HG02970 (cell line): ENCODE measurements at regions not wholly inside any gene's neighbourhood (a gene's known extent, or its start where the extent isn't known, plus 50 kb on each side); places are given as distances from the start of the nearest gene placed in this dataset.
"Not testable (repeated sequence)": the region's sequence is repeated elsewhere in the genome, so short reads cannot be mapped to it uniquely, and the experiment has no call there.

ENCODE experiments used
- ATAC-seq: cut with Tn5 transposase; IDR thresholded peaks from one replicate; pipeline ENCODE4 v1.9.1; 2021; ENCODE audit warnings: mild to moderate bottlenecking, moderate library complexity, moderate number of reproducible peaks; ENCODE audit not compliant: unreplicated experiment, low FRiP score

DNA sequence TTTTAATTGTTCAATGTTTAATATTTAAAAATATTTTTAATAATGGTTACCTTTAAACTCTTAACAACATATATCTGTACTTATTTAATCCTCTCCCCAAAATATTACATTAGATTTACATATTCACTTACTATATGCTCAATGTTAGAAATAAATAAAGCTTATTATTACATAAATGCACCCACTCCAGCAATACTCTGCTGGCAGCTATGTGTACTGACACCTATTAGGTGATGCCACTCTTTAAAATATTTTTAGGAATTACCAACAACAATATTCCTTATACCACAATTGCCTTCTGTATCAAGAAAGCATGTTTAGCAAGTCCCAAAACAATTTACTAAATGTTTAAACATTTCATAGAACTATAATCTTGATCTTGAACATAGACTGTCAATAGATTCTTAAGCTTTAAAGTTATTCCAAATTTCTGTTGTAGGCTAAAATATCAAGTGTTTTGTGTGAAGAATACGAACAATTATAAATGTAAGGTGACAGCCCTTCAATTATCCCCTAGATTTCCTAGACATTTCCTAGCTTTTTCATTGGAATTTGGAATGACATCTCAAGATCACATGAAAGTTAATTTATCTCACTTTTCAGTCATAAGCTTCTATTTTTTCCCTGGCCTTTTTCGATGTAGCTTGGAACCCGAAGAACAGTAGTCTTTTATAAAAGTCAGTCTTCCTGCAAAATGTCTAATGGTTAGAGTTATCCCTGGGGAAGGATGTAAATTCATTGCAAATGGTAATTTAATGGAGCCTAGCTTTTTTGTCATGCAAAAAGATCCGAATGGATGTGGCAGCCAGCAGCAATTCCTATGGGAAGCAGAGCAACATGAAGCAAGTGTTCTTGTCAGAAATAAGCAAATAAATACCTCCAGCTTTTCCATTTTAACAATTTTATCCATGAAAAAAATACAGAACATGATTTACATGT lies 907.5 kb upstream of the ATXN7L3B start:
- no peak for ATAC-seq

GRCh38 chr12:73632191-73632590 lies 905.4 kb upstream of the ATXN7L3B start:
- no peak for ATAC-seq

- no peak for ATAC-seq
Observed at GRCh38 chr12:73632661-73633060, 905.0 kb upstream of the ATXN7L3B start.

GRCh38 chr12:73639397-73639796 lies 898.2 kb upstream of the ATXN7L3B start:
- ATAC-seq, result not testable (repeated sequence)

GRCh38 chr12:73656375-73656774 lies 881.3 kb upstream of the ATXN7L3B start:
- ATAC-seq, result no peak

- ATAC-seq, result no peak
Observed at GRCh38 chr12:73659802-73660201, 877.8 kb upstream of the ATXN7L3B start.

DNA sequence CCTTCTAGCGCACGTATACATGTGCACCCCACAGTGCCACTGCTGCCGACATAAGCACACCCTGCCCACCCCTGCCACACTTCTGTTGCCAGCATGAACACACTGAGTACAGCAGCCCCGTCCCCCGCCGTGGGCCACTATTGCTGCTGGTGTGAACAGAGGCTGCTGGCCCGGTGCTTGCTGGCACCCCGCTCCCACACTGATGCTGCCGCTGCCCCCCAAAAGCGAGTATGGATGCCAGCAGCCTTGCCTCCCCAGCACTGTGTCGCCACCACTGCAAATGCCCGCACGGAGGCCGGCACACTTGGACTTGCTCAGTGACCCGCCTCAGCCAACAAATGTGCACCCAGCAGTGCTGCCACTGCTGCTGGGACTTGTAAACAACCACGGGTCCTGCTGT lies 872.4 kb upstream of the ATXN7L3B start:
- no peak for ATAC-seq

DNA sequence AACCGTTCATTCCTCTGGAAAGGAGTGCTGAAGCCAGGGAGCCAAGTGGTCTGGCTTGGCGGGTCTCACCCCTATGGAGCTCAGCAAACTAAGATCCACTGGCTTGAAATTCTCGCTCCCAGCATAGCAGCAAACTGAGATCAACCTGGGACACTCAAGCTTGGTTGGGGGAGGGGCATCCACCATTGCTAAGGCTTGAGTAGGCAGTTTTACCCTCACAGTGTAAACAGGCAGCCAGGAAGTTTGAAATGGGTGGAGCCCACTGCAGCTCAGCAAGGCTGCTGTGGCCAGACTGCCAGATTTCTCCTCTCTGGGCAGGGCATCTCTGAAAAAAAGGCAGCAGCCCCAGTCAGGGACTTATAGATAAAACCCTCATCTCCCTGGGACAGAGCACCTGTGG lies 866.1 kb upstream of the ATXN7L3B start:
- ATAC-seq, result not testable (repeated sequence)

GRCh38 chr12:73677520-73678291 lies 859.9 kb upstream of the ATXN7L3B start:
- ATAC-seq, result no peak

- ATAC-seq, result no peak
Observed at GRCh38 chr12:73678335-73678734, 859.3 kb upstream of the ATXN7L3B start.

DNA sequence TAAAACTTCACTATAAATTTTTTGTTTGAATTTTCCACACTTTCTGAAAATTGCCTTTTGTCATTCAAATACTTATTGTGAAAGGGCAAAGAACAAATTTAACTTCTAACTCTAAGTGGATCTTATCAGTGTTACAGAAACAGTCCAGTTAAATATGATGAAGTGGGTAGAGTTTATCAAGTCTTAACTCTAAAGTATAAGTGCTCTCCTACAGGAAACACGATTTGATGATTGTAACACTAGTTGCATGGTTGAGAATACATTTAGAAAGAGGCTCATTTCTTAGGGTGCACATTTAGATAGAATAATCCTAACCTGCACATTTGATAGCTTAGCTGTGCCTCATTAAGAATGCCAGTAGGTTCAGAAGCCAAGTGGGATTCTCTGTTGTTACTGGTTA lies 838.3 kb upstream of the ATXN7L3B start:
- no peak for ATAC-seq

DNA sequence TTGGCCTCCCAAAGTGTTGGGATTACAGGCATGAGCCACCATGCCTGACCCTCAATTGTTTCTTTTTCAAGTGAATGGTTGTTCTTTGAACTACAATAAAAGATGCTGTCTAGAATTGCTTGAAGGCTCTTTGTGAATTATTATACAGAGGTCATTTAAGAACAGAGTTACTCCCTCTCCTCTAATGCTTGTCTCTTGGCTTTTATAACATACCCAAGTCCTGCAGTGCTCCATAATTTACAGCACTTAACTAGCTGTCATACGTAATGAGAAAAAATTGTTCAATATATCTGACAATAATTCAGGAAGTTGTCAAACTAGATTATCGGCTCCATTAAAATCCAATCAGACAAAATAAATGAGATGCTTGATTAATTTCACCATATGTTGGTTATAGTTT lies 823.0 kb upstream of the ATXN7L3B start:
- no peak for ATAC-seq

- ATAC-seq, result not testable (repeated sequence)
Observed at GRCh38 chr12:73716143-73716542, 821.5 kb upstream of the ATXN7L3B start.

- ATAC-seq, result no peak
Observed at GRCh38 chr12:73719223-73719622, 818.4 kb upstream of the ATXN7L3B start.

DNA sequence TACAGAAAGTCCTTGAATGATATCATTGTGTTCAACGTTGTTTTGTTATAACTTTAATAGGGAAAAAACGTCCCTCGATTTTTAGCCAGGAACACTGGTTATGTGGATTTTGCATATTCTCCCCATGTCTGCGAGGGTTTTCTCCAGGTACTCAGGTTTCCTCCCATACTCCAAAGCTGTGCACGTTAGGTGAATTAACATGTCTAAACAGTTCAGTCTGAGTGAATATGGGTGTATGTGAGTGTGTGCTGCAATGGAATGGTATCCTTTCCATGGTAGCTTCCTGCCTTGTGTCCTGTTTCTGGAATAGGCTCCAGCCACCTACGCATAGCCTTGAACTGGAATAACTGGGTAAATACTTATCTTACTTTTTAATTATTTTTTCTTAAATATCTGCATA lies 810.8 kb upstream of the ATXN7L3B start:
- ATAC-seq, result no peak

GRCh38 chr12:73731658-73732057 lies 806.0 kb upstream of the ATXN7L3B start:
- no peak for ATAC-seq

- ATAC-seq, result no peak
Observed at GRCh38 chr12:73769337-73769736, 768.3 kb upstream of the ATXN7L3B start.

DNA sequence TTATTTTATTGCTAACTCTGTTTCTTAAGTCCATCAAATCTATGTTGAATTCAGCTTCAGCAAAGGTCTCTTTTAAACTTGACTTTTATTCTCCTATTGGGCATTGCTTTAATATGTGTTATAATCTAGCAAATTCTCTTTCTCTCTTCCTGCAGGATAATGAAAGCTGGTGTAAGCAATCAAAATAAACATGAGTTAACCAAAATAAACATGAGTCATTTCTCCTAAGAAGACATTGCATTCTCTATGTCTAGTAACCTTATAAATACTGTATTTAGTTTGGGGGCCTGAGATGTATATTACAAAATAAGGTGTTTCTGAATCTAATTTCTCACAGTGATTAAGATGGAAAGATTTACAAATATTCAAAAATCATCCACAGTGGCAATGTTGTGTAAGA lies 739.1 kb upstream of the ATXN7L3B start:
- ATAC-seq, result no peak

DNA sequence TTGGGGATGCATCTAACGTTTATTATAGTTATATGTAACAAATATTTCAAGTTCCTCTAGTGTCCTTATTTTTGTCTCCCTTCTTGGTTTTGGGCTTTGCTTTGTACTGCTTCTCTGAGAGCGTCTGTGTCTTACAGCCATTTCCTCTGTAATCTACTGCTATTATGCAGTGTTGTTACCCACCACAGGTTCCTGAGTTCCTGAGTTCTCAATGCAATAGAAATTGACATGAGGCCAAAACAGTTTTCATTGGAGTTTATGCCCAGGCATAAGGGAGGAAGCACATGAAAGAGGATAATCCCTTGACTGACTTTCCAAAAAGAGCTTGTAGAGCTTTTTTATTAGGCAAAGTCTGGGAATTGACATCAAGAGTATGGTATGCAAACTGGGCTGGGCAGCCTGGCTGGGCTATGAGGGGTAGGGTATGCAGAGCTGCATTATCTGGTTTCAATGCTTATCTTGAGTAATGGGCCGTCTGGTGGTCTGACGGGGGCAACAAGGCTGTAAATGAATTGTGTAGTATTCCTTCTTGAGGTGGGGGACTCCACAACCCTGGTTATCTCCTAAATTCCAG lies 722.5 kb upstream of the ATXN7L3B start:
- no peak for ATAC-seq

- no peak for ATAC-seq
Observed at GRCh38 chr12:73817161-73817560, 720.5 kb upstream of the ATXN7L3B start.

GRCh38 chr12:73833746-73834145 lies 703.9 kb upstream of the ATXN7L3B start:
- ATAC-seq, result no peak
